Common myeloid progenitor, CD34-positive (primary cell): ENCODE measurements at regions not wholly inside any gene's neighbourhood (a gene's known extent, or its start where the extent isn't known, plus 50 kb on each side); places are given as distances from the start of the nearest gene placed in this dataset.

Experiments
- CTCF ChIA-PET: fragments of 350-600 bp; sonication (Branson Sonifier 250); formaldehyde crosslinking; loops from one replicate; lab custom pipeline; 2021; ENCODE audit warnings: antibody characterized with exemption; lab: Charles Lee
- POLR2A ChIA-PET: fragments of 350-600 bp; sonication (Branson Sonifier 250); formaldehyde crosslinking; loops from one replicate; lab custom pipeline; 2021; ENCODE audit warnings: antibody characterized with exemption; lab: Charles Lee
- DNase-seq, 3 donors: peaks; one replicate each; pipeline versions ENCODE4 v3.0.0 to v3.0.0-alpha.2; 2013
- H3K27ac ChIP-seq, 2 experiments: 1 replicate in 1 of 2; 2 replicates in 1 of 2; pipeline ENCODE4 v1.7.0; 2013; ENCODE audit warnings: inconsistent platforms in 2 of 2, low read length in 2 of 2, mild to moderate bottlenecking in 2 of 2, low read depth in 1 of 2, moderate library complexity in 1 of 2; ENCODE audit not compliant: severe bottlenecking in 2 of 2, insufficient read depth in 1 of 2, poor library complexity in 1 of 2
- H3K27me3 ChIP-seq, 5 experiments: replicated peaks in 2 of 5; 1 replicate in 3 of 5; 2 replicates in 2 of 5; pipeline versions ENCODE4 v1.6.1 to v1.7.0; 2013; ENCODE audit warnings: low read length in 4 of 5, mild to moderate bottlenecking in 2 of 5, moderate library complexity in 2 of 5, inconsistent platforms in 1 of 5; ENCODE audit not compliant: insufficient read depth in 5 of 5, control insufficient read depth in 4 of 5
- H3K36me3 ChIP-seq, 4 experiments: 1 replicate in 2 of 4; 2 replicates in 2 of 4; pipeline versions ENCODE4 v1.6.1 to v1.7.0; 2013; ENCODE audit warnings: low read length in 3 of 4, control low read depth in 1 of 4, mild to moderate bottlenecking in 1 of 4; ENCODE audit not compliant: control insufficient read depth in 4 of 4, insufficient read depth in 4 of 4
- H3K4me1 ChIP-seq, 4 experiments: 1 replicate in 3 of 4; 2 replicates in 1 of 4; pipeline versions ENCODE4 v1.6.1 to v1.7.1; 2013; ENCODE audit warnings: low read length in 3 of 4, mild to moderate bottlenecking in 3 of 4, control low read depth in 1 of 4, inconsistent platforms in 1 of 4, moderate library complexity in 1 of 4; ENCODE audit not compliant: control insufficient read depth in 4 of 4, insufficient read depth in 4 of 4; ENCODE audit errors: control extremely low read depth in 1 of 4
- H3K4me3 ChIP-seq, 7 experiments: 1 replicate in 4 of 7; 2 replicates in 3 of 7; pipeline versions ENCODE4 v1.5.1 to v1.7.0; 2013; ENCODE audit warnings: mild to moderate bottlenecking in 7 of 7, low read length in 6 of 7, moderate library complexity in 6 of 7, inconsistent platforms in 2 of 7, low read depth in 2 of 7, control low read depth in 1 of 7; ENCODE audit not compliant: insufficient read depth in 4 of 7, control insufficient read depth in 1 of 7; ENCODE audit errors: extremely low read depth in 1 of 7
- H3K9me3 ChIP-seq, 5 experiments: 1 replicate in 4 of 5; 2 replicates in 1 of 5; pipeline versions ENCODE4 v1.6.1 to v1.7.1; 2013; ENCODE audit warnings: low read length in 4 of 5, mild to moderate bottlenecking in 2 of 5, inconsistent platforms in 1 of 5, low read depth in 1 of 5, moderate library complexity in 1 of 5; ENCODE audit not compliant: control insufficient read depth in 4 of 5, insufficient read depth in 2 of 5; ENCODE audit errors: control extremely low read depth in 1 of 5
- WGBS: methylation state at CpG from one replicate; pipeline ENCODE4 v1.1.5; 2013; ENCODE audit not compliant: insufficient coverage; 5-methylcytosine and 5-hydroxymethylcytosine counted together

GRCh38 chr5:167771571-167771970, 519.9 kb upstream of the WWC1 start:
- Histone ChIP-seq H3K4me3 (no peak overlapping the region), H3K4me1 (no peaks in the 10 kb centered on the region), H3K27me3 (peaks cover 0 to 4% (median 0%) of the 10 kb centered on the region in 5 experiments), H3K36me3 (no peaks in the 10 kb centered on the region), H3K9me3 (no peaks in the 10 kb centered on the region), H3K27ac (no peak overlapping the region)
- ChIA-PET CTCF (no interaction called here), POLR2A (no interaction called here)
- no peak for DNase-seq
- WGBS = 100% methylated on average over 2 of the region's 6 CpGs

GRCh38 chr5:167773668-167774301, 517.7 kb upstream of the WWC1 start:
- POLR2A ChIA-PET = no interaction called here
- 100% methylated on average over 4 of the region's 5 CpGs for WGBS
- CTCF ChIA-PET = no interaction called here

GRCh38 chr5:167777746-167778145, 513.7 kb upstream of the WWC1 start:
- ChIA-PET POLR2A (no interaction called here), CTCF (no interaction called here)
- no peak overlapping the region for H3K4me3 ChIP-seq
- no peak for DNase-seq
- peaks cover 0 to 4% (median 0%) of the 10 kb centered on the region in 5 experiments for H3K27me3 ChIP-seq
- H3K9me3 ChIP-seq = no peaks in the 10 kb centered on the region
- H3K27ac ChIP-seq = no peak overlapping the region
- no CpG with 5 or more reads among the region's 1 CpG for WGBS
- no peaks in the 10 kb centered on the region for H3K36me3 ChIP-seq
- H3K4me1 ChIP-seq = no peaks in the 10 kb centered on the region

More at GRCh38 chr5:167773668-167774301, 517.7 kb upstream of the WWC1 start:
- no peaks in the 10 kb centered on the region for H3K9me3 ChIP-seq
- no peak overlapping the region for H3K27ac ChIP-seq
- DNase-seq = no peak
- peaks cover 0 to 4% (median 0%) of the 10 kb centered on the region in 5 experiments for H3K27me3 ChIP-seq
- H3K36me3 ChIP-seq = no peaks in the 10 kb centered on the region
- no peak overlapping the region for H3K4me3 ChIP-seq
- H3K4me1 ChIP-seq = no peaks in the 10 kb centered on the region

GRCh38 chr5:167778228-167778627, 513.2 kb upstream of the WWC1 start:
- Histone ChIP-seq H3K36me3 (no peaks in the 10 kb centered on the region), H3K27ac (no peak overlapping the region), H3K4me3 (no peak overlapping the region), H3K27me3 (peaks cover 0 to 4% (median 0%) of the 10 kb centered on the region in 5 experiments), H3K9me3 (no peaks in the 10 kb centered on the region), H3K4me1 (peaks cover 0 to 1% (median 0%) of the 10 kb centered on the region in 4 experiments)
- no peak for DNase-seq
- ChIA-PET POLR2A (no interaction called here), CTCF (no interaction called here)
- WGBS = no CpG with 5 or more reads among the region's 2 CpGs

- WGBS = 67% methylated on average over 2 of the region's 3 CpGs
- H3K27me3 ChIP-seq = no peaks in the 10 kb centered on the region
- ChIA-PET CTCF (no interaction called here), POLR2A (no interaction called here)
- H3K27ac ChIP-seq = no peak overlapping the region
- H3K4me3 ChIP-seq = no peak overlapping the region
- DNase-seq = no peak
- no peaks in the 10 kb centered on the region for H3K36me3 ChIP-seq
- H3K9me3 ChIP-seq = no peaks in the 10 kb centered on the region
- peaks cover 0 to 13% (median 2%) of the 10 kb centered on the region in 4 experiments for H3K4me1 ChIP-seq
Measured at GRCh38 chr5:167779644-167780043, 511.8 kb upstream of the WWC1 start.

GRCh38 chr5:167780177-167780576, 511.3 kb upstream of the WWC1 start:
- H3K27me3 ChIP-seq = no peaks in the 10 kb centered on the region
- DNase-seq = no peak
- peaks cover 0 to 19% (median 6%) of the 10 kb centered on the region in 4 experiments for H3K4me1 ChIP-seq
- no peak overlapping the region for H3K4me3 ChIP-seq
- H3K27ac ChIP-seq = no peak overlapping the region
- CTCF ChIA-PET = no interaction called here
- H3K36me3 ChIP-seq = no peaks in the 10 kb centered on the region
- no peaks in the 10 kb centered on the region for H3K9me3 ChIP-seq
- WGBS = 96% methylated on average over 6 of the region's 6 CpGs
- POLR2A ChIA-PET = no interaction called here

- 98% methylated on average over 8 of the region's 9 CpGs for WGBS
- ChIA-PET POLR2A (no interaction called here), CTCF (no interaction called here)
- H3K9me3 ChIP-seq = no peaks in the 10 kb centered on the region
- H3K4me3 ChIP-seq = no peak overlapping the region
- no peaks in the 10 kb centered on the region for H3K27me3 ChIP-seq
- no peaks in the 10 kb centered on the region for H3K36me3 ChIP-seq
- DNase-seq = no peak
- H3K4me1 ChIP-seq = peaks cover 0 to 26% (median 7%) of the 10 kb centered on the region in 4 experiments
- H3K27ac ChIP-seq = no peak overlapping the region
Measured at GRCh38 chr5:167783145-167783817, 508.2 kb upstream of the WWC1 start.
